CD4-positive, alpha-beta memory T cell (primary cell): ENCODE measurements at regions not wholly inside any gene's neighbourhood (a gene's known extent, or its start where the extent isn't known, plus 50 kb on each side); places are given as distances from the start of the nearest gene placed in this dataset.

Source experiments
- CTCF ChIA-PET: fragments of 350-600 bp; sonication (Branson Sonifier 250); formaldehyde crosslinking; loops from one replicate; lab custom pipeline; 2021; ENCODE audit warnings: inconsistent platforms; ENCODE audit not compliant: partially characterized antibody; lab: Charles Lee
- POLR2A ChIA-PET: fragments of 350-600 bp; sonication (Branson Sonifier 250); formaldehyde crosslinking; loops from one replicate; lab custom pipeline; 2021; ENCODE audit not compliant: partially characterized antibody; lab: Charles Lee
- DNase-seq, 5 donors: peaks; one replicate each; pipeline versions ENCODE4 v3.0.0 to v3.0.0-alpha.2; 2020 to 2022; ENCODE audit warnings: mixed read lengths in 1 of 5
- H3K27ac ChIP-seq: one replicate; pipeline ENCODE4 v1.7.0; 2013; ENCODE audit warnings: low read depth, low read length
- H3K27me3 ChIP-seq: 2 replicates; pipeline ENCODE4 v1.7.0; 2013; ENCODE audit warnings: mild to moderate bottlenecking, low read length, moderate library complexity; ENCODE audit not compliant: insufficient read depth
- H3K36me3 ChIP-seq: 2 replicates; pipeline ENCODE4 v1.7.0; 2013; ENCODE audit warnings: mild to moderate bottlenecking, low read length, moderate library complexity; ENCODE audit not compliant: insufficient read depth
- H3K4me1 ChIP-seq: 2 replicates; pipeline ENCODE4 v1.7.0; 2013; ENCODE audit warnings: mild to moderate bottlenecking, low read length, moderate library complexity; ENCODE audit not compliant: insufficient read depth
- H3K4me3 ChIP-seq, 2 donors: one replicate each; pipeline ENCODE4 v1.7.0; 2013; ENCODE audit warnings: low read length in 2 of 2, mild to moderate bottlenecking in 1 of 2
- H3K9me3 ChIP-seq, 2 donors: one replicate each; pipeline ENCODE4 v1.7.0; 2013; ENCODE audit warnings: low read length in 2 of 2, control low read depth in 1 of 2; ENCODE audit not compliant: control insufficient read depth in 1 of 2
- H3K27ac Mint-ChIP-seq, 7 donors: one replicate each; pipeline ENCODE4 v1.8.0; 2020 to 2021; ENCODE audit warnings: mixed read lengths in 7 of 7, mild to moderate bottlenecking in 6 of 7, inconsistent platforms in 3 of 7, moderate library complexity in 3 of 7
- H3K27me3 Mint-ChIP-seq, 2 donors: one replicate each; pipeline ENCODE4 v1.8.0; 2020 to 2021; ENCODE audit warnings: mixed read lengths in 2 of 2
- H3K36me3 Mint-ChIP-seq, 2 donors: one replicate each; pipeline ENCODE4 v1.8.0; 2020 to 2021; ENCODE audit warnings: mixed read lengths in 2 of 2, inconsistent platforms in 1 of 2, mild to moderate bottlenecking in 1 of 2
- H3K4me1 Mint-ChIP-seq, 4 donors: one replicate each; pipeline ENCODE4 v1.8.0; 2020 to 2021; ENCODE audit warnings: mixed read lengths in 4 of 4, mild to moderate bottlenecking in 1 of 4
- H3K4me3 Mint-ChIP-seq, 8 donors: one replicate each; pipeline ENCODE4 v1.8.0; 2020 to 2021; ENCODE audit warnings: mixed read lengths in 8 of 8, mild to moderate bottlenecking in 7 of 8, moderate library complexity in 6 of 8, inconsistent platforms in 3 of 8
- H3K9me3 Mint-ChIP-seq, 8 donors: one replicate each; pipeline ENCODE4 v1.8.0; 2020 to 2021; ENCODE audit warnings: mixed read lengths in 8 of 8, mild to moderate bottlenecking in 5 of 8, inconsistent platforms in 3 of 8, moderate library complexity in 1 of 8
- intact Hi-C: fragments of 100-400 bp; cut with micrococcal nuclease; formaldehyde crosslinking; loops from one replicate; pipeline ENCODE4 v1.15.1; 2023

GRCh38 chr2:21262426-21262940 is 138.7 kb downstream of the TDRD15 start:
- H3K4me3 ChIP-seq = no peak overlapping the region
- no peaks in the 10 kb centered on the region for H3K4me1 Mint-ChIP-seq
- ChIA-PET CTCF (no interaction called here), POLR2A (no interaction called here)
- no peaks in the 10 kb centered on the region for H3K9me3 ChIP-seq
- no peak for DNase-seq
- no peaks in the 10 kb centered on the region for H3K27me3 ChIP-seq
- H3K4me1 ChIP-seq = no peaks in the 10 kb centered on the region
- H3K27me3 Mint-ChIP-seq = peaks cover 0 to 1% of the 10 kb centered on the region in 2 donors
- H3K36me3 Mint-ChIP-seq = no peaks in the 10 kb centered on the region
- no peak overlapping the region for H3K4me3 Mint-ChIP-seq
- H3K9me3 Mint-ChIP-seq = peaks cover 0 to 6% (median 0%) of the 10 kb centered on the region in 8 donors
- intact Hi-C loops = no loop called here
- no peak overlapping the region for H3K27ac ChIP-seq
- H3K36me3 ChIP-seq = no peaks in the 10 kb centered on the region
- no peak overlapping the region for H3K27ac Mint-ChIP-seq

DNA sequence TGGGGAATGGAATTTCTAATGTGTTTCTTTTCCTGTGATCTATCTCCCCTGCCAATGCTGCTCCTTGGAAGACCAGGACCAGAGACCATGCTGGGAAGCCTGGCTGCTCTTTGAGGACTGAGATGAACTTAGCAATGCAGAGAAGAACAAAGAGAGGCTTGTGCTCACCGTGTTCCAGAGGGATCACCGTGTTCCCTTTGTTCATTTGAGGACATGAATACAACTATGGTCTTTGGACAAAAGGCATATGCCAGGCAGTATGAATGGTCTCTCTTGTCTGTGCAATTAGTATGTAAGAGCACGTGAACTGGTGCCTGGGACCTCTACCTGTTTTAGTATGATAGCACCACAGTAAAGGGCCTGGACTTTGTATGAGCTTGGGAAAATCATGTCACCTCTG is 139.9 kb downstream of the TDRD15 start:
- intact Hi-C loops = no loop called here
- POLR2A ChIA-PET = no interaction called here
- peaks cover 0 to 6% (median 0%) of the 10 kb centered on the region in 8 donors for H3K9me3 Mint-ChIP-seq
- H3K27me3 Mint-ChIP-seq = peaks cover 0 to 1% of the 10 kb centered on the region in 2 donors
- no peak for DNase-seq
- no peaks in the 10 kb centered on the region for H3K4me1 Mint-ChIP-seq
- H3K36me3 ChIP-seq = no peaks in the 10 kb centered on the region
- no peaks in the 10 kb centered on the region for H3K4me1 ChIP-seq
- no peaks in the 10 kb centered on the region for H3K36me3 Mint-ChIP-seq
- no peak overlapping the region for H3K27ac Mint-ChIP-seq
- H3K4me3 Mint-ChIP-seq = no peak overlapping the region
- no peaks in the 10 kb centered on the region for H3K27me3 ChIP-seq
- H3K4me3 ChIP-seq = no peak overlapping the region
- no peaks in the 10 kb centered on the region for H3K9me3 ChIP-seq
- CTCF ChIA-PET = no interaction called here
- H3K27ac ChIP-seq = no peak overlapping the region

DNA sequence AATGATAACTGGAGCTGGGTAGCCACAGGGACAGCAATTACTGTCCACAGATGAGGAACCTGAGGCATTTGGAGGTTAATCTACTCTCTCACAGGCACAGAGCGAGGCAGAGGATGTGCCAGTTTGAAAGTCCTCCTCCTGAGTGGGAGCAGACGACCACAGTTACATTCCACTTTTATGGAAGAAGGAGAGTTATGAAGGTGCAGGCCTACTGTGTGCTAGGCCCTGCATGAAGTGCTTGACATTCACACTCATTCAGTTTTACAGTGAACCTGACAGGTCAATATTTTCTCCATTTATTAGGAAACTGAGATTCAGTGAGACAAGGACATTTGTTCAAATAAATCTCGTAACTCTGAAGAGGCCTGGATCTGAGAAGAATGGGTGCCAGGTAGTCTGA is 142.0 kb downstream of the TDRD15 start:
- H3K27ac ChIP-seq = no peak overlapping the region
- ChIA-PET CTCF (interaction anchor here (0.7 kb wide), 1 partner anchor 94 kb away, joined by 3 read pairs; no protein-coding TSS in a partner anchor), POLR2A (no interaction called here)
- H3K36me3 Mint-ChIP-seq = no peaks in the 10 kb centered on the region
- H3K27ac Mint-ChIP-seq = no peak overlapping the region
- no peaks in the 10 kb centered on the region for H3K27me3 ChIP-seq
- intact Hi-C loops = no loop called here
- no peaks in the 10 kb centered on the region for H3K4me1 Mint-ChIP-seq
- H3K9me3 Mint-ChIP-seq = peaks cover 0 to 6% (median 0%) of the 10 kb centered on the region in 8 donors
- no peak overlapping the region for H3K4me3 ChIP-seq
- no peaks in the 10 kb centered on the region for H3K36me3 ChIP-seq
- H3K27me3 Mint-ChIP-seq = peaks cover 0 to 1% of the 10 kb centered on the region in 2 donors
- no peaks in the 10 kb centered on the region for H3K9me3 ChIP-seq
- no peak for DNase-seq
- no peak overlapping the region for H3K4me3 Mint-ChIP-seq
- no peaks in the 10 kb centered on the region for H3K4me1 ChIP-seq

GRCh38 chr2:21267232-21267835 is 143.6 kb downstream of the TDRD15 start:
- H3K36me3 ChIP-seq = no peaks in the 10 kb centered on the region
- DNase-seq = no peak
- H3K9me3 ChIP-seq = no peaks in the 10 kb centered on the region
- H3K4me1 Mint-ChIP-seq = no peaks in the 10 kb centered on the region
- peaks cover 0 to 6% (median under 1%) of the 10 kb centered on the region in 8 donors for H3K9me3 Mint-ChIP-seq
- H3K4me1 ChIP-seq = no peaks in the 10 kb centered on the region
- no peak overlapping the region for H3K4me3 Mint-ChIP-seq
- peaks cover 0 to 1% of the 10 kb centered on the region in 2 donors for H3K27me3 Mint-ChIP-seq
- H3K4me3 ChIP-seq = no peak overlapping the region
- ChIA-PET CTCF (no interaction called here), POLR2A (no interaction called here)
- no peak overlapping the region for H3K27ac ChIP-seq
- intact Hi-C loops = no loop called here
- H3K36me3 Mint-ChIP-seq = no peaks in the 10 kb centered on the region
- H3K27ac Mint-ChIP-seq = no peak overlapping the region
- no peaks in the 10 kb centered on the region for H3K27me3 ChIP-seq

DNA sequence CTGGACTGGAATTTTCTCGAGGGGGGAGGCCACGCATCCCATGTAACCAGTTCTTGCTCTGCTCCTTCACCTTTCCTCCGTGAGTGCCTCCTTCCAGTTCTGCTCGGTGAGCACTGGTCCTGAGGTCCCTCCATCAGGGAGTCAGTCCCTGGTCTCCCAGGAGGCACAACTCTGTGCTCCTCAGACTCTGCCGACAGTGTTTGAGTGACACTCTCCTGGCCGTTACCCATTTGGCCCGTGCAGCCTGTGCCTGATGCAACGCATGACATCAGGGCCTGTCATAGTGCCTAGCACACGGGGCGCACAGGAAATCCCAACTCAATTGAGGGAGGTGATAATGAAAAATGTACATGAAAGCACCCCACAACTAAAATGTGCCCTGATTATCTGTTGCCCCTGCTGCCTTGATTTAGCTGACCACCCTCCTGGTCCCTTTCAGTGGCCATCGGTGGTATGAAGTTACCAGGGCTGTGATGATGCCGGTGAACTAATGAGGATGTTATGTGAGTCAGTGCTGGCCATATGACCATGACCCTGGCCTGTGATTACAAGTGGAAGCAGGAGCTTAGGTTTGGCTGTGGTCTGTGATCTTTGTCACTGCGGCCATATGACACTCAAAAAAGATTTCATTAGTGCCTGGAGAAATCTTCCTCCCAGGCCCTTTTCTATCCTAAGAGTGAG is 144.6 kb downstream of the TDRD15 start:
- no peaks in the 10 kb centered on the region for H3K9me3 ChIP-seq
- no peak for DNase-seq
- H3K36me3 ChIP-seq = no peaks in the 10 kb centered on the region
- H3K27me3 ChIP-seq = no peaks in the 10 kb centered on the region
- peaks cover 0 to 1% of the 10 kb centered on the region in 2 donors for H3K27me3 Mint-ChIP-seq
- intact Hi-C loops = no loop called here
- peaks cover 0 to 3% (median 2%) of the 10 kb centered on the region in 8 donors for H3K9me3 Mint-ChIP-seq
- no peaks in the 10 kb centered on the region for H3K4me1 Mint-ChIP-seq
- H3K4me3 Mint-ChIP-seq = no peak overlapping the region
- H3K4me3 ChIP-seq = no peak overlapping the region
- CTCF ChIA-PET = interaction anchor here (0.8 kb wide), 1 partner anchor 9 kb away, joined by 3 read pairs; no protein-coding TSS in a partner anchor
- H3K36me3 Mint-ChIP-seq = no peaks in the 10 kb centered on the region
- POLR2A ChIA-PET = no interaction called here
- no peaks in the 10 kb centered on the region for H3K4me1 ChIP-seq
- no peak overlapping the region for H3K27ac Mint-ChIP-seq
- no peak overlapping the region for H3K27ac ChIP-seq

DNA sequence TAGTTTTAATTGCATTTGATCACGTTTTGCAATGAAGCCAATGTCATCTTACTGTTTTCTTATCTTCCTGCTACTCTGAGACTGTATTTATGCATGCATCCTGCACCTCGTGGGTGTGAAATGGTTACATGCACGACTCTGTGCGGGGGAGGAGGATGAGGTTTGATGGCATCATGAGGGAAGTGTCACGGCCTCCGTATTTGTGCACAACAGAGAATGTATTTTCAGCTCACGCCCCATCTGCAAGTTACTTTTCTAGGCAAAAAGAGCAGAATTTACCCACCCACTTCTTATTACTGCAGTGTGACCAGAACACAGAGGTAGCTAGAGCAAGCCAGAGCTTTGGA is 145.1 kb downstream of the TDRD15 start:
- POLR2A ChIA-PET = no interaction called here
- H3K36me3 Mint-ChIP-seq = no peaks in the 10 kb centered on the region
- CTCF ChIA-PET = interaction anchor here (0.8 kb wide), 1 partner anchor 9 kb away, joined by 3 read pairs; no protein-coding TSS in a partner anchor
- peaks cover 0 to 1% of the 10 kb centered on the region in 2 donors for H3K27me3 Mint-ChIP-seq
- H3K4me1 Mint-ChIP-seq = no peaks in the 10 kb centered on the region
- H3K27ac Mint-ChIP-seq = no peak overlapping the region
- Histone ChIP-seq H3K27me3 (no peaks in the 10 kb centered on the region), H3K36me3 (no peaks in the 10 kb centered on the region), H3K4me1 (no peaks in the 10 kb centered on the region), H3K9me3 (no peaks in the 10 kb centered on the region), H3K27ac (no peak overlapping the region), H3K4me3 (no peak overlapping the region)
- intact Hi-C loops = no loop called here
- DNase-seq = no peak
- H3K4me3 Mint-ChIP-seq = no peak overlapping the region
- peaks cover 0 to 3% (median 2%) of the 10 kb centered on the region in 8 donors for H3K9me3 Mint-ChIP-seq

DNA sequence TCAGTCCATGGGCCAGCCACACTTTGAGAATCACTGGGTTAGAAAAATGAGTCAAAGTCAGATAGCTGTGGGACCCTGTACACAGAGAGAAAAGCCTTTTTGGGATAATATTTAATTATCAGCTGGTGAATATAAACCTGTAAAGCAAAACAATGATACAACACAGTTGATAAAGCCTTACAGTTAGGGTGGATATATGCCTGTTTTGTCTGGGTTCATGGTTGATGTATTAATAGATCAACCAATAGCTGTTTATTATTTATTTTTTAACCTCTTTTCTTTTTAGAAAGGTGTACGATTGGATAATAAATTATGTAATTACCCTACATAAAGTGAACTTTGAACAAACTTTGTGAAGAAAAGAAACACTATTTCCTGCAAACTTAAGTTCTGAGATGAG is 145.6 kb downstream of the TDRD15 start:
- H3K27ac Mint-ChIP-seq = no peak overlapping the region
- Histone ChIP-seq H3K36me3 (no peaks in the 10 kb centered on the region), H3K27me3 (no peaks in the 10 kb centered on the region), H3K27ac (no peak overlapping the region), H3K4me3 (no peak overlapping the region), H3K4me1 (no peaks in the 10 kb centered on the region), H3K9me3 (no peaks in the 10 kb centered on the region)
- peaks cover 0 to 3% (median 1%) of the 10 kb centered on the region in 8 donors for H3K9me3 Mint-ChIP-seq
- no peaks in the 10 kb centered on the region for H3K4me1 Mint-ChIP-seq
- no peak overlapping the region for H3K4me3 Mint-ChIP-seq
- ChIA-PET CTCF (interaction anchor here (0.8 kb wide), 1 partner anchor 10 kb away, joined by 3 read pairs; no protein-coding TSS in a partner anchor), POLR2A (no interaction called here)
- H3K27me3 Mint-ChIP-seq = peaks cover 0 to 1% of the 10 kb centered on the region in 2 donors
- H3K36me3 Mint-ChIP-seq = no peaks in the 10 kb centered on the region
- no peak for DNase-seq
- intact Hi-C loops = no loop called here
